A549 (cell line): ENCODE measurements at regions not wholly inside any gene's neighbourhood (a gene's known extent, or its start where the extent isn't known, plus 50 kb on each side); places are given as distances from the start of the nearest gene placed in this dataset.

Experiments used
- CEBPB ChIP-seq, 2 experiments: fragments of >200 bp in 1 of 2; sonication (Bioruptor Twin) in 1 of 2; formaldehyde crosslinking in 1 of 2; IDR thresholded peaks; 2 replicates each; pipeline ENCODE4 v1.6.1; 2012 to 2016
- EHMT2 ChIP-seq: fragments of 200-600 bp; sonication (generic); IDR thresholded peaks from 2 replicates; pipeline ENCODE4 v1.6.1; 2016; ENCODE audit warnings: antibody characterized with exemption, low read depth, mild to moderate bottlenecking, moderate library complexity
- MAFK ChIP-seq: fragments of 450-650 bp; IDR thresholded peaks from 2 replicates; pipeline ENCODE4 v1.6.1; 2014; ENCODE audit not compliant: partially characterized antibody
- SMC3 ChIP-seq: fragments of >200 bp; sonication (Bioruptor Twin); formaldehyde crosslinking; IDR thresholded peaks from 3 replicates; pipeline ENCODE4 v1.6.1; 2018; ENCODE audit warnings: inconsistent platforms
- TF ChIP-seq, protein P1 (sequence below): fragments of >200 bp; sonication (Bioruptor Twin); formaldehyde crosslinking; IDR thresholded peaks from 3 replicates; pipeline ENCODE4 v1.5.1; 2016

DNA sequence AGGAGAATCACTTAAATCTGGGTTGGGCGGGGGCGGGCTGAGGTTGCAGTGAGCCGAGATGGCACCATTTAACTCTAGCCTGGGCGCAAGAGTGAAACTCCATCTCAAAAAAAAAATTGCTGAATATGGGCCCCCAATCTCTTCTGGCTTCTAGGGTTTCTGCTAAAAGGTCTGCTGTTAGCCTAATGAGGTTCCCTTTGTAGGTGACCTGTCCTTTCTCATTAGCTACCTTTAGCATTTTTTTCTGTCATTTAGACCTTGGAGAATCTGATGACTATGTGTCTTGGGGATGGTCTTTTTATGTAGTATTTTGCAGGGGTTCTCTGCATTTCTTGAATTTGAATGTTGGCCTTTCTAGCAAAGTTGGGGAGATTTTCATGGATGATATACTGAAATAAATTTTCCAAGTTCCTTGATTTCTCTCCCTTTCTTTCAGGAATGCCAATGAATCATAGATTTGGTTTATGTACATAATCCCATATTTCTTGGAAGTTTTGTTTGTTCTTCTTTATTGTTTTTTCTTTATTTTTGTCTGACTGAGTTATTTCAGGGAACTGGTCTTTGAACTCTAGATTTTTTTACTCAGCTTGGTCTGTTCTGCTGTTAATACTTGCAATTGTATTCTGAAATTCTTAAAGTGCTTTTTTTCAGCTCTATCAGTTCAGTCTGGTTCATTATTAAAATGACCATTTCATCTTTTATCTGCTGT, 181.5 kb downstream of the TTC6 start:
- no peak for TF ChIP-seq MAFK
- no peak for TF ChIP-seq EHMT2
- TF ChIP-seq, protein P1, sequence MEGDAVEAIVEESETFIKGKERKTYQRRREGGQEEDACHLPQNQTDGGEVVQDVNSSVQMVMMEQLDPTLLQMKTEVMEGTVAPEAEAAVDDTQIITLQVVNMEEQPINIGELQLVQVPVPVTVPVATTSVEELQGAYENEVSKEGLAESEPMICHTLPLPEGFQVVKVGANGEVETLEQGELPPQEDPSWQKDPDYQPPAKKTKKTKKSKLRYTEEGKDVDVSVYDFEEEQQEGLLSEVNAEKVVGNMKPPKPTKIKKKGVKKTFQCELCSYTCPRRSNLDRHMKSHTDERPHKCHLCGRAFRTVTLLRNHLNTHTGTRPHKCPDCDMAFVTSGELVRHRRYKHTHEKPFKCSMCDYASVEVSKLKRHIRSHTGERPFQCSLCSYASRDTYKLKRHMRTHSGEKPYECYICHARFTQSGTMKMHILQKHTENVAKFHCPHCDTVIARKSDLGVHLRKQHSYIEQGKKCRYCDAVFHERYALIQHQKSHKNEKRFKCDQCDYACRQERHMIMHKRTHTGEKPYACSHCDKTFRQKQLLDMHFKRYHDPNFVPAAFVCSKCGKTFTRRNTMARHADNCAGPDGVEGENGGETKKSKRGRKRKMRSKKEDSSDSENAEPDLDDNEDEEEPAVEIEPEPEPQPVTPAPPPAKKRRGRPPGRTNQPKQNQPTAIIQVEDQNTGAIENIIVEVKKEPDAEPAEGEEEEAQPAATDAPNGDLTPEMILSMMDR, result no peak
- no peak for TF ChIP-seq CEBPB (IDR thresholded peaks at IDR 0.05)
- TF ChIP-seq SMC3, result no peak
